Sigmoid colon (tissue), 4 donors: ENCODE measurements at regions not wholly inside any gene's neighbourhood (a gene's known extent, or its start where the extent isn't known, plus 50 kb on each side); places are given as distances from the start of the nearest gene placed in this dataset.

Experiments
- EP300 ChIP-seq, 4 donors: sonication (generic); formaldehyde crosslinking; IDR thresholded peaks; one replicate each; pipeline ENCODE4 v1.6.1; 2017; ENCODE audit warnings: antibody characterized with exemption in 4 of 4
- POLR2A ChIP-seq, 2 donors: fragments of 450-650 bp; IDR thresholded peaks; one replicate each; pipeline ENCODE4 v1.6.1; 2016; ENCODE audit warnings: antibody characterized with exemption in 2 of 2, mild to moderate bottlenecking in 2 of 2, moderate library complexity in 2 of 2
- POLR2AphosphoS5 ChIP-seq, 4 donors: sonication (generic); formaldehyde crosslinking; IDR thresholded peaks; one replicate each; pipeline ENCODE4 v1.6.1; 2017; ENCODE audit warnings: antibody characterized with exemption in 4 of 4
- TF ChIP-seq, protein P1 (sequence below), 4 experiments: fragments of 450-650 bp in 3 of 4; fragments of 200-600 bp in 1 of 4; IDR thresholded peaks; one replicate each; pipeline ENCODE4 v1.5.1; 2016 to 2019; ENCODE audit warnings: antibody characterized with exemption in 4 of 4, mild to moderate bottlenecking in 3 of 4, moderate library complexity in 2 of 4

- TF ChIP-seq, protein P1, sequence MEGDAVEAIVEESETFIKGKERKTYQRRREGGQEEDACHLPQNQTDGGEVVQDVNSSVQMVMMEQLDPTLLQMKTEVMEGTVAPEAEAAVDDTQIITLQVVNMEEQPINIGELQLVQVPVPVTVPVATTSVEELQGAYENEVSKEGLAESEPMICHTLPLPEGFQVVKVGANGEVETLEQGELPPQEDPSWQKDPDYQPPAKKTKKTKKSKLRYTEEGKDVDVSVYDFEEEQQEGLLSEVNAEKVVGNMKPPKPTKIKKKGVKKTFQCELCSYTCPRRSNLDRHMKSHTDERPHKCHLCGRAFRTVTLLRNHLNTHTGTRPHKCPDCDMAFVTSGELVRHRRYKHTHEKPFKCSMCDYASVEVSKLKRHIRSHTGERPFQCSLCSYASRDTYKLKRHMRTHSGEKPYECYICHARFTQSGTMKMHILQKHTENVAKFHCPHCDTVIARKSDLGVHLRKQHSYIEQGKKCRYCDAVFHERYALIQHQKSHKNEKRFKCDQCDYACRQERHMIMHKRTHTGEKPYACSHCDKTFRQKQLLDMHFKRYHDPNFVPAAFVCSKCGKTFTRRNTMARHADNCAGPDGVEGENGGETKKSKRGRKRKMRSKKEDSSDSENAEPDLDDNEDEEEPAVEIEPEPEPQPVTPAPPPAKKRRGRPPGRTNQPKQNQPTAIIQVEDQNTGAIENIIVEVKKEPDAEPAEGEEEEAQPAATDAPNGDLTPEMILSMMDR (IDR thresholded peaks at IDR 0.05) = no peak
- no peak for TF ChIP-seq EP300 (IDR thresholded peaks at IDR 0.05)
- TF ChIP-seq POLR2A (IDR thresholded peaks at IDR 0.05) = no peak
- no peak for TF ChIP-seq POLR2AphosphoS5 (IDR thresholded peaks at IDR 0.05)
Observed at GRCh38 chr9:88308831-88309560, 79.2 kb upstream of the SPIN1 start.
